Testis (tissue), 2 donors: ENCODE measurements at regions not wholly inside any gene's neighbourhood (a gene's known extent, or its start where the extent isn't known, plus 50 kb on each side); places are given as distances from the start of the nearest gene placed in this dataset.

Experiments
- CTCF ChIP-seq, 3 experiments: fragments of 450-650 bp in 2 of 3; fragments of 200-600 bp in 1 of 3; sonication (generic) in 1 of 3; IDR thresholded peaks; one replicate each; pipeline ENCODE4 v1.5.1; 2016 to 2019; ENCODE audit warnings: antibody characterized with exemption in 3 of 3, mild to moderate bottlenecking in 2 of 3, moderate library complexity in 1 of 3
- POLR2A ChIP-seq: fragments of 450-650 bp; IDR thresholded peaks from one replicate; pipeline ENCODE4 v1.6.1; 2017; ENCODE audit warnings: antibody characterized with exemption, mild to moderate bottlenecking, moderate library complexity

DNA sequence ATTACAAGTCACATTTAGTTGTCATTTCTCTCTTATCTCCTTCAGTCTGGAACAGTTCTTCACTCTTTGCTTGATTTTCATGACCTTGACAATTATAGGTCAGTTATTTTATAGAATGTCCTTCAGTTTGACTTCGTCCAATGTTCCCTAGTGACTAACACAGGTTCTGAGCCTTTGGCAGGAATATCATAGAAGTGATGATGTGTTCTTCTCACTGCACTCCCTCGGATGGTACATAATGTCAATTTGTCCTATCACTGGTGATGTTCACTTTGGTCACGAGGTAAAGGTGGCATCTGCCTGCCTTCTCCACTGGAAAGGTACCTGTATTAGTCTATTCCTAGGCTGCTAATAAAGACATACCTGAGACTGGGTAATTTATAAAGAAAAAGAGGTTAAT, 126.0 kb upstream of the PTPN3 start:
- TF ChIP-seq CTCF (IDR thresholded peaks at IDR 0.05) (no peak), POLR2A (no peak)
